Fibroblast of lung (primary cell): ENCODE measurements at regions not wholly inside any gene's neighbourhood (a gene's known extent, or its start where the extent isn't known, plus 50 kb on each side); places are given as distances from the start of the nearest gene placed in this dataset.

Source experiments
- EZH2 ChIP-seq: IDR thresholded peaks from 2 replicates; pipeline ENCODE4 v1.5.1; 2012; ENCODE audit warnings: low read length, control low read depth, mild to moderate bottlenecking; ENCODE audit errors: missing control alignments
- TF ChIP-seq, protein P1 (sequence below), 2 donors: IDR thresholded peaks in 1 of 2; conservative IDR thresholded peaks in 1 of 2; 1 replicate in 1 of 2; 2 replicates in 1 of 2; pipeline ENCODE4 v1.5.1; 2011 to 2012; ENCODE audit warnings: low read length in 2 of 2, control low read depth in 1 of 2, inconsistent platforms in 1 of 2, low read depth in 1 of 2, mild to moderate bottlenecking in 1 of 2

- TF ChIP-seq, protein P1, sequence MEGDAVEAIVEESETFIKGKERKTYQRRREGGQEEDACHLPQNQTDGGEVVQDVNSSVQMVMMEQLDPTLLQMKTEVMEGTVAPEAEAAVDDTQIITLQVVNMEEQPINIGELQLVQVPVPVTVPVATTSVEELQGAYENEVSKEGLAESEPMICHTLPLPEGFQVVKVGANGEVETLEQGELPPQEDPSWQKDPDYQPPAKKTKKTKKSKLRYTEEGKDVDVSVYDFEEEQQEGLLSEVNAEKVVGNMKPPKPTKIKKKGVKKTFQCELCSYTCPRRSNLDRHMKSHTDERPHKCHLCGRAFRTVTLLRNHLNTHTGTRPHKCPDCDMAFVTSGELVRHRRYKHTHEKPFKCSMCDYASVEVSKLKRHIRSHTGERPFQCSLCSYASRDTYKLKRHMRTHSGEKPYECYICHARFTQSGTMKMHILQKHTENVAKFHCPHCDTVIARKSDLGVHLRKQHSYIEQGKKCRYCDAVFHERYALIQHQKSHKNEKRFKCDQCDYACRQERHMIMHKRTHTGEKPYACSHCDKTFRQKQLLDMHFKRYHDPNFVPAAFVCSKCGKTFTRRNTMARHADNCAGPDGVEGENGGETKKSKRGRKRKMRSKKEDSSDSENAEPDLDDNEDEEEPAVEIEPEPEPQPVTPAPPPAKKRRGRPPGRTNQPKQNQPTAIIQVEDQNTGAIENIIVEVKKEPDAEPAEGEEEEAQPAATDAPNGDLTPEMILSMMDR (conservative IDR thresholded peaks at IDR 0.05 in 1 of 2, IDR thresholded peaks at IDR 0.05 in 1 of 2; ENCODE audit: low read depth in 1 of 2, low read length in 2 of 2), result no peak
- no peak for TF ChIP-seq EZH2
These were observed 489.3 kb downstream of the NXPH1 start for GRCh38 chr7:8922726-8923125.
